PC-9 (cell line): ENCODE measurements at regions not wholly inside any gene's neighbourhood (a gene's known extent, or its start where the extent isn't known, plus 50 kb on each side); places are given as distances from the start of the nearest gene placed in this dataset.

ENCODE experiments used
- EZH2 ChIP-seq: fragments of 200-600 bp; sonication (generic); IDR thresholded peaks from 2 replicates; pipeline ENCODE4 v1.8.0; 2017; ENCODE audit warnings: antibody characterized with exemption, low read depth
- TF ChIP-seq, protein P1 (sequence below): fragments of 200-600 bp; sonication (generic); conservative IDR thresholded peaks from 2 replicates; pipeline ENCODE4 v1.6.1; 2017; ENCODE audit warnings: mixed run types, antibody characterized with exemption, mild to moderate bottlenecking, moderate library complexity

DNA sequence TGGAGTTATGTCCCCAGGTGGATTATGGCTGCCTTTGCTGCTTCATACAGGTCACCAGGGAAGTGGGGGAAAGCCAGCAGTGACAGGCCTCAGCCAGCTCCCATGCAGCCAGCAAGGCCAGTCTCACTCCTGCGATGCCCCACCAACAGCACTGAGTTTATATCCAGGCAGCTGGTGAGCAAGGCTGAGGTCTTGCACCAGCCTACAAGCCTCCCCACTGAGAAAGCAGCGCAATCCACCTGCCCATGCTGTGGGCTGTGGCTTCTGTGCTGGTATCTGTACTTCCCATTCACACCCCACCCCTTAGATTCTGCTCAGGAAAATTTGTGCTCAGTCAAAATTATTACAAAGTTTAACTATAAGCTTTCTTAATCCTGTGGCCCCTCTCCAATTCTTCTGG lies 153.5 kb downstream of the HHIP start:
- TF ChIP-seq, protein P1, sequence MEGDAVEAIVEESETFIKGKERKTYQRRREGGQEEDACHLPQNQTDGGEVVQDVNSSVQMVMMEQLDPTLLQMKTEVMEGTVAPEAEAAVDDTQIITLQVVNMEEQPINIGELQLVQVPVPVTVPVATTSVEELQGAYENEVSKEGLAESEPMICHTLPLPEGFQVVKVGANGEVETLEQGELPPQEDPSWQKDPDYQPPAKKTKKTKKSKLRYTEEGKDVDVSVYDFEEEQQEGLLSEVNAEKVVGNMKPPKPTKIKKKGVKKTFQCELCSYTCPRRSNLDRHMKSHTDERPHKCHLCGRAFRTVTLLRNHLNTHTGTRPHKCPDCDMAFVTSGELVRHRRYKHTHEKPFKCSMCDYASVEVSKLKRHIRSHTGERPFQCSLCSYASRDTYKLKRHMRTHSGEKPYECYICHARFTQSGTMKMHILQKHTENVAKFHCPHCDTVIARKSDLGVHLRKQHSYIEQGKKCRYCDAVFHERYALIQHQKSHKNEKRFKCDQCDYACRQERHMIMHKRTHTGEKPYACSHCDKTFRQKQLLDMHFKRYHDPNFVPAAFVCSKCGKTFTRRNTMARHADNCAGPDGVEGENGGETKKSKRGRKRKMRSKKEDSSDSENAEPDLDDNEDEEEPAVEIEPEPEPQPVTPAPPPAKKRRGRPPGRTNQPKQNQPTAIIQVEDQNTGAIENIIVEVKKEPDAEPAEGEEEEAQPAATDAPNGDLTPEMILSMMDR, result no peak
- TF ChIP-seq EZH2, result no peak
